ENCODE measurements at regions not wholly inside any gene's neighbourhood (a gene's known extent, or its start where the extent isn't known, plus 50 kb on each side); places are given as distances from the start of the nearest gene placed in this dataset.

- DNase-seq = no peak
- intact Hi-C loops (cut with DNase I) = no loop called here
Measured at GRCh38 chr13:44271473-44271872, 102.2 kb upstream of the SERP2 start.

GRCh38 chr13:44271915-44272341 is 101.7 kb upstream of the SERP2 start:
- peak in 12 of 42 donors; percentile 13 to 73 (median 37) for DNase-seq
- intact Hi-C loops (cut with DNase I) = no loop called here

- intact Hi-C loops (cut with DNase I) = no loop called here
- no peak for DNase-seq
Measured at GRCh38 chr13:44272692-44273091, 100.9 kb upstream of the SERP2 start.

- intact Hi-C loops (cut with DNase I) = no loop called here
- no peak for DNase-seq
Measured at GRCh38 chr13:44273216-44273615, 100.4 kb upstream of the SERP2 start.

GRCh38 chr13:44273991-44274770 is 99.4 kb upstream of the SERP2 start:
- intact Hi-C loops (cut with DNase I) = no loop called here

GRCh38 chr13:44274771-44275205 is 98.8 kb upstream of the SERP2 start:
- peak in 1 of 42 donors; percentile 23 for DNase-seq
- intact Hi-C loops (cut with DNase I) = no loop called here

More at GRCh38 chr13:44273991-44274770, 99.4 kb upstream of the SERP2 start:
- DNase-seq = peak in 6 of 42 donors; percentile 15 to 55 (median 32)

- intact Hi-C loops (cut with DNase I) = no loop called here
Measured at GRCh38 chr13:44275381-44275780, 98.2 kb upstream of the SERP2 start.

GRCh38 chr13:44276061-44276460 is 97.6 kb upstream of the SERP2 start:
- no peak for DNase-seq
- intact Hi-C loops (cut with DNase I) = no loop called here

More at GRCh38 chr13:44275381-44275780, 98.2 kb upstream of the SERP2 start:
- DNase-seq = no peak

- DNase-seq = no peak
- intact Hi-C loops (cut with DNase I) = no loop called here
Measured at GRCh38 chr13:44277459-44277858, 96.2 kb upstream of the SERP2 start.

GRCh38 chr13:44278166-44278565 is 95.5 kb upstream of the SERP2 start:
- no peak for DNase-seq
- intact Hi-C loops (cut with DNase I) = no loop called here

GRCh38 chr13:44280456-44280855 is 93.2 kb upstream of the SERP2 start:
- intact Hi-C loops (cut with DNase I) = no loop called here
- DNase-seq = no peak

- intact Hi-C loops (cut with DNase I) = no loop called here
- no peak for DNase-seq
Measured at GRCh38 chr13:44281252-44282000, 92.2 kb upstream of the SERP2 start.

- no peak for DNase-seq
Measured at GRCh38 chr13:44283600-44283999, 90.0 kb upstream of the SERP2 start.

GRCh38 chr13:44287958-44288357 is 85.7 kb upstream of the SERP2 start:
- no peak for DNase-seq
- intact Hi-C loops (cut with DNase I) = no loop called here

More at GRCh38 chr13:44283600-44283999, 90.0 kb upstream of the SERP2 start:
- intact Hi-C loops (cut with DNase I) = no loop called here

- intact Hi-C loops (cut with DNase I) = no loop called here
- DNase-seq = no peak
Measured at GRCh38 chr13:44292545-44292944, 81.1 kb upstream of the SERP2 start.

GRCh38 chr13:44293374-44293773 is 80.2 kb upstream of the SERP2 start:
- DNase-seq = no peak
- intact Hi-C loops (cut with DNase I) = no loop called here

- intact Hi-C loops (cut with DNase I) = no loop called here
Measured at GRCh38 chr13:44293908-44294735, 79.5 kb upstream of the SERP2 start.

GRCh38 chr13:44294876-44295275 is 78.7 kb upstream of the SERP2 start:
- intact Hi-C loops (cut with DNase I) = no loop called here
- no peak for DNase-seq

More at GRCh38 chr13:44293908-44294735, 79.5 kb upstream of the SERP2 start:
- peak in 1 of 42 donors; percentile 33 for DNase-seq

GRCh38 chr13:44296856-44297255 is 76.8 kb upstream of the SERP2 start:
- intact Hi-C loops (cut with DNase I) = no loop called here
- peak in 24 of 42 donors; percentile 19 to 76 (median 46) for DNase-seq
